Endothelial cell of umbilical vein (primary cell): ENCODE measurements at regions not wholly inside any gene's neighbourhood (a gene's known extent, or its start where the extent isn't known, plus 50 kb on each side); places are given as distances from the start of the nearest gene placed in this dataset.

Experiments
- BruUV-seq: library from RNA; stranded (reverse); fragments of 400-500 nt; replicated peaks from 2 replicates; lab custom pipeline; 2021; lab: Mats Ljungman, UMichigan
- CTCF ChIA-PET: fragments of 300-600, 350-600 bp; sonication (Branson Sonifier 250); formaldehyde crosslinking; loops from one replicate; lab custom pipeline; 2021; ENCODE audit warnings: antibody characterized with exemption, inconsistent platforms; lab: Charles Lee
- POLR2A ChIA-PET: fragments of 300-600, 350-600 bp; sonication (Branson Sonifier 250); formaldehyde crosslinking; loops from one replicate; lab custom pipeline; 2021; ENCODE audit warnings: antibody characterized with exemption, inconsistent platforms; lab: Charles Lee
- DNase-seq: peaks from one replicate; pipeline ENCODE4 v3.0.0-alpha.2; 2011; ENCODE audit warnings: low read depth, low spot score
- FAIRE-seq: peaks from 2 replicates; lab custom pipeline; 2011; peaks lifted over from hg19 to GRCh38; lab: Jason Lieb, UNC
- H2AFZ ChIP-seq: 2 replicates; pipeline ENCODE4 v1.6.0; 2012; ENCODE audit warnings: low read depth, low read length, control low read depth, inconsistent platforms
- H3K27ac ChIP-seq: 2 replicates; pipeline ENCODE4 v1.5.1; 2011; ENCODE audit warnings: low read depth, mild to moderate bottlenecking, control low read depth, low read length, moderate library complexity; ENCODE audit not compliant: insufficient read depth
- H3K27me3 ChIP-seq, 2 experiments: 2 replicates each; pipeline versions ENCODE4 v1.6.0 to v1.6.1; 2011; ENCODE audit warnings: low read length in 2 of 2, mixed read lengths in 1 of 2; ENCODE audit not compliant: control insufficient read depth in 2 of 2, insufficient read depth in 2 of 2
- H3K36me3 ChIP-seq, 2 experiments: 2 replicates in 1 of 2; 3 replicates in 1 of 2; pipeline ENCODE4 v1.5.1; 2011; ENCODE audit warnings: low read length in 2 of 2, mild to moderate bottlenecking in 1 of 2, moderate library complexity in 1 of 2; ENCODE audit not compliant: control insufficient read depth in 2 of 2, insufficient read depth in 2 of 2; ENCODE audit errors: extremely low read depth in 1 of 2
- H3K4me1 ChIP-seq: 3 replicates; pipeline ENCODE4 v1.5.1; 2011; ENCODE audit warnings: mild to moderate bottlenecking, low read length; ENCODE audit not compliant: control insufficient read depth, insufficient read depth; ENCODE audit errors: extremely low read depth
- H3K4me2 ChIP-seq: 2 replicates; pipeline ENCODE4 v1.6.1; 2011; ENCODE audit warnings: low read length, control low read depth, mixed read lengths; ENCODE audit not compliant: insufficient read depth
- H3K4me3 ChIP-seq, 3 experiments: fragments of 200-600 bp in 1 of 3; sonication (generic), shearing (Covaris generic) in 1 of 3; replicated peaks in 1 of 3; 2 replicates each; pipeline ENCODE4 v1.5.1; 2011 to 2016; ENCODE audit warnings: control low read depth in 3 of 3, low read length in 3 of 3, mild to moderate bottlenecking in 2 of 3, inconsistent platforms in 1 of 3, low read depth in 1 of 3, moderate library complexity in 1 of 3; ENCODE audit not compliant: insufficient read depth in 1 of 3
- H3K79me2 ChIP-seq: 2 replicates; pipeline ENCODE4 v1.6.0; 2012; ENCODE audit warnings: low read length, inconsistent platforms; ENCODE audit not compliant: control insufficient read depth, insufficient read depth
- H3K9ac ChIP-seq: replicated peaks from 2 replicates; pipeline ENCODE3; 2011; ENCODE audit warnings: low read length, control low read depth; ENCODE audit not compliant: insufficient read depth; ENCODE audit errors: extremely low read depth
- H3K9me1 ChIP-seq: replicated peaks from 3 replicates; pipeline ENCODE4 v1.6.0; 2011; ENCODE audit warnings: mild to moderate bottlenecking, low read length; ENCODE audit not compliant: control insufficient read depth, insufficient read depth; ENCODE audit errors: extremely low read depth
- H3K9me3 ChIP-seq: replicated peaks from 2 replicates; pipeline ENCODE4 v1.5.1; 2012; ENCODE audit warnings: low read length, inconsistent platforms; ENCODE audit not compliant: control insufficient read depth, insufficient read depth
- H4K20me1 ChIP-seq: replicated peaks from 2 replicates; pipeline ENCODE3; 2011; ENCODE audit warnings: mild to moderate bottlenecking, low read length; ENCODE audit not compliant: control insufficient read depth, insufficient read depth; ENCODE audit errors: extremely low read depth
- EZH2 ChIP-seq: IDR thresholded peaks from 2 replicates; pipeline ENCODE4 v1.6.1; 2012; ENCODE audit warnings: borderline replicate concordance, low read depth, mild to moderate bottlenecking, moderate library complexity, low read length, inconsistent platforms; ENCODE audit not compliant: severe bottlenecking
- FOS ChIP-seq: IDR thresholded peaks from 2 replicates; pipeline ENCODE4 v1.6.1; 2011; ENCODE audit warnings: mild to moderate bottlenecking, low read length, moderate library complexity, borderline replicate concordance; ENCODE audit not compliant: insufficient read depth
- GATA2 ChIP-seq: IDR thresholded peaks from 2 replicates; pipeline ENCODE4 v1.7.0; 2011; ENCODE audit warnings: low read depth, mild to moderate bottlenecking, moderate library complexity, mixed read lengths, low read length; ENCODE audit not compliant: insufficient read length, insufficient read depth
- JUN ChIP-seq: IDR thresholded peaks from 2 replicates; pipeline ENCODE4 v1.6.1; 2011; ENCODE audit warnings: borderline replicate concordance, low read depth; ENCODE audit not compliant: insufficient read length, insufficient read depth
- MYC ChIP-seq: IDR thresholded peaks from one replicate; pipeline ENCODE4 v1.6.1; 2011; ENCODE audit warnings: mild to moderate bottlenecking, low read depth, low read length
- POLR2A ChIP-seq: IDR thresholded peaks from 2 replicates; pipeline ENCODE4 v1.6.1; 2012; ENCODE audit warnings: low read depth, mild to moderate bottlenecking, control low read depth, low read length
- POLR2AphosphoS5 ChIP-seq: IDR thresholded peaks from 2 replicates; pipeline ENCODE4 v1.6.1; 2012; ENCODE audit warnings: low read depth, mild to moderate bottlenecking, control low read depth, low read length, moderate library complexity; ENCODE audit not compliant: insufficient read depth
- dilution Hi-C: fragments of 300-500 bp; cut with MboI; formaldehyde crosslinking; loops from one replicate; pipeline ENCODE4 v1.15.0; 2019; ENCODE audit warnings: low sequenced_read_pairs; ENCODE audit not compliant: extremely low pct_ligation_motif_present
- intact Hi-C: fragments of 100-400 bp; cut with micrococcal nuclease; formaldehyde crosslinking; loops from one replicate; pipeline ENCODE4 v1.10.0; 2022
- TF ChIP-seq, protein P1 (sequence below): IDR thresholded peaks from 2 replicates; pipeline ENCODE4 v1.6.1; 2011; ENCODE audit not compliant: insufficient read depth, insufficient read length
- TF ChIP-seq, protein P2 (sequence below), 2 donors: IDR thresholded peaks; 1 replicate in 1 of 2; 2 replicates in 1 of 2; pipeline ENCODE4 v1.5.1; 2011; ENCODE audit warnings: low read length in 2 of 2, mild to moderate bottlenecking in 2 of 2, moderate library complexity in 2 of 2, control low read depth in 1 of 2, inconsistent platforms in 1 of 2, low read depth in 1 of 2; ENCODE audit not compliant: insufficient read depth in 1 of 2; ENCODE audit errors: extremely low read depth in 1 of 2

DNA sequence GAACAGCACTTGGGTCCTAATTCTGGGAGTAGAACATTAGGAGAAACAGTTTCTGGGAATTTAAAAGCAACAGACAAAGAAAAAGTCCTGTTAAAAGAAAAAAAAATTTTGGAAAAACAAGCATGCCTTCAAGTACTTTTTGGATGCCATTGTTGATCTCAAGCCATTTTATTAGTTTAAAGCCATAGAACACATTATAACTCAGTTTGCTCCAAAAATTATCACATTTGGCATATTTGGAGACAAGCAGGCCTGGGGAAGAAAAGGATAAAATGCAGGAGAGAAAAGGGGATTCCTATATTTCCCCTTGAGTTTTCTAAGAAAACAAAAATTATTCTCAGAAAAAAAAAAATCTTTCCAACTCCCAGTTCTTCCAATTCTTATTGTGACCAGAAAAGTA is 146.8 kb downstream of the TENT5C start:
- Histone ChIP-seq H3K27me3 (peaks cover 6 to 9% of the 10 kb centered on the region in 2 experiments), H3K4me1 (peaks cover 4% of the 10 kb centered on the region), H3K79me2 (no peaks in the 10 kb centered on the region), H4K20me1 (no peaks in the 10 kb centered on the region), H3K4me2 (no peak overlapping the region), H3K9me3 (no peaks in the 10 kb centered on the region), H3K27ac (no peak overlapping the region), H3K9me1 (no peaks in the 10 kb centered on the region), H3K4me3 (no peak overlapping the region), H3K9ac (no peak overlapping the region), H2AFZ (no peak overlapping the region), H3K36me3 (no peaks in the 10 kb centered on the region)
- TF ChIP-seq, protein P1, sequence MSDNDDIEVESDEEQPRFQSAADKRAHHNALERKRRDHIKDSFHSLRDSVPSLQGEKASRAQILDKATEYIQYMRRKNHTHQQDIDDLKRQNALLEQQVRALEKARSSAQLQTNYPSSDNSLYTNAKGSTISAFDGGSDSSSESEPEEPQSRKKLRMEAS: no peak
- TF ChIP-seq POLR2AphosphoS5 (no peak), FOS (no peak), POLR2A (no peak)
- FAIRE-seq (no peak), DNase-seq (no peak)
- no TSS peak for BruUV-seq
- CTCF ChIA-PET: interaction anchor here (1.2 to 10.6 kb wide), 9 partner anchors 16 to 441 kb away, joined by 3 to 398 read pairs (median 10); partner anchors contain the start of gene TENT5C
- intact Hi-C loops: loop anchor here (10.0 kb wide), 1 partner anchor 628 kb away; the partner anchor contains the start of gene TRIM45
- dilution Hi-C loops: loop anchor here (25.0 kb wide), 1 partner anchor 215 kb away; no protein-coding TSS in a partner anchor
- POLR2A ChIA-PET: no interaction called here

DNA sequence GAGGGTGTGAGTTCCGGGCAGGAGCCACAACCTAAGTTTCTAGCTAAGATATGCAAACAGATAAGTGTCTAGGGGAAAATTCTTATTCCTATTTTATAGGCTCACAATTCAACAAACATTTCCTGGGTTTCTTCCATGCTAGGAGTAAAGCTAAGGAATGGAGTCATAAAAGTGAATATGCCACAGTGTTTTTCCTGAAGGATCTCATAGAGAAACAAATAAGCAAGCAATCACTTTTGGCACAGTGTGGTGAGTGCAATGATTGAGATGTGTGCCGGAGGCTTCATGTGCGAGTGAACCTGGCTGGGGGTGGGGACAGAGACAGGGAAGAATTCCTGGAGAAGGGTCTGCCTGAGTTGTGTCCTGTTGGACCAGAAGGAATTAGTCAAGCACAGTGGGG is 147.4 kb downstream of the TENT5C start:
- dilution Hi-C loops: loop anchor here (25.0 kb wide), 1 partner anchor 216 kb away; no protein-coding TSS in a partner anchor
- no peak overlapping the region for H2AFZ ChIP-seq

More for the DNA sequence above, 147.4 kb downstream of the TENT5C start:
- no peak overlapping the region for H3K9ac ChIP-seq
- FAIRE-seq (no peak), DNase-seq (no peak)
- TF ChIP-seq FOS (no peak), JUN (no peak), MYC (no peak), POLR2AphosphoS5 (no peak), EZH2 (no peak), GATA2 (no peak), POLR2A (no peak)
- TF ChIP-seq, protein P2, sequence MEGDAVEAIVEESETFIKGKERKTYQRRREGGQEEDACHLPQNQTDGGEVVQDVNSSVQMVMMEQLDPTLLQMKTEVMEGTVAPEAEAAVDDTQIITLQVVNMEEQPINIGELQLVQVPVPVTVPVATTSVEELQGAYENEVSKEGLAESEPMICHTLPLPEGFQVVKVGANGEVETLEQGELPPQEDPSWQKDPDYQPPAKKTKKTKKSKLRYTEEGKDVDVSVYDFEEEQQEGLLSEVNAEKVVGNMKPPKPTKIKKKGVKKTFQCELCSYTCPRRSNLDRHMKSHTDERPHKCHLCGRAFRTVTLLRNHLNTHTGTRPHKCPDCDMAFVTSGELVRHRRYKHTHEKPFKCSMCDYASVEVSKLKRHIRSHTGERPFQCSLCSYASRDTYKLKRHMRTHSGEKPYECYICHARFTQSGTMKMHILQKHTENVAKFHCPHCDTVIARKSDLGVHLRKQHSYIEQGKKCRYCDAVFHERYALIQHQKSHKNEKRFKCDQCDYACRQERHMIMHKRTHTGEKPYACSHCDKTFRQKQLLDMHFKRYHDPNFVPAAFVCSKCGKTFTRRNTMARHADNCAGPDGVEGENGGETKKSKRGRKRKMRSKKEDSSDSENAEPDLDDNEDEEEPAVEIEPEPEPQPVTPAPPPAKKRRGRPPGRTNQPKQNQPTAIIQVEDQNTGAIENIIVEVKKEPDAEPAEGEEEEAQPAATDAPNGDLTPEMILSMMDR (IDR thresholded peaks at IDR 0.05; ENCODE audit: extremely low read depth in 1 of 2, insufficient read depth in 1 of 2, low read depth in 1 of 2, low read length in 2 of 2): no peak
- TF ChIP-seq, protein P1: no peak
- CTCF ChIA-PET: interaction anchor here (0.7 to 10.6 kb wide), 33 partner anchors 9 to 689 kb away, joined by 3 to 398 read pairs (median 5); partner anchors contain the start of gene TENT5C
- H3K27me3 ChIP-seq: peaks cover 6 to 9% of the 10 kb centered on the region in 2 experiments
- no peaks in the 10 kb centered on the region for H3K9me3 ChIP-seq
- no peak overlapping the region for H3K4me3 ChIP-seq
- H3K4me1 ChIP-seq: peaks cover 5% of the 10 kb centered on the region
- H3K9me1 ChIP-seq: no peaks in the 10 kb centered on the region
- no peak overlapping the region for H3K4me2 ChIP-seq
- no peaks in the 10 kb centered on the region for H3K36me3 ChIP-seq
- intact Hi-C loops: loop anchor here (10.0 kb wide), 1 partner anchor 628 kb away; the partner anchor contains the start of gene TRIM45
- POLR2A ChIA-PET: no interaction called here
- no peaks in the 10 kb centered on the region for H4K20me1 ChIP-seq
- BruUV-seq: no TSS peak
- H3K27ac ChIP-seq: no peak overlapping the region
- no peaks in the 10 kb centered on the region for H3K79me2 ChIP-seq
